Smooth muscle cell (in vitro differentiated cells): ENCODE measurements at regions not wholly inside any gene's neighbourhood (a gene's known extent, or its start where the extent isn't known, plus 50 kb on each side); places are given as distances from the start of the nearest gene placed in this dataset.

Source experiments
- DNase-seq: peaks from one replicate; lab custom pipeline; 2025; ENCODE audit not compliant: unreplicated experiment; lab: John Stamatoyannopoulos, UW
- H2AFZ ChIP-seq: fragments of 200-600 bp; sonication (generic); 2 replicates; pipeline ENCODE4 v1.6.0; 2016; ENCODE audit warnings: antibody characterized with exemption, low read depth, mild to moderate bottlenecking
- H3F3A ChIP-seq: fragments of 200-600 bp; sonication (generic); 2 replicates; pipeline ENCODE4 v1.6.0; 2017; ENCODE audit warnings: antibody characterized with exemption, low read depth
- H3K27ac ChIP-seq: fragments of 200-600 bp; sonication (generic); 2 replicates; pipeline ENCODE4 v1.5.1; 2016; ENCODE audit warnings: low read depth, mild to moderate bottlenecking
- H3K27me3 ChIP-seq: fragments of 200-600 bp; sonication (generic); 2 replicates; pipeline ENCODE4 v1.6.1; 2016; ENCODE audit warnings: low read depth, mild to moderate bottlenecking
- H3K36me3 ChIP-seq: fragments of 200-600 bp; sonication (generic); 2 replicates; pipeline ENCODE4 v1.5.1; 2016; ENCODE audit warnings: low read depth
- H3K4me1 ChIP-seq: fragments of 200-600 bp; sonication (generic); 2 replicates; pipeline ENCODE4 v1.5.1; 2016; ENCODE audit warnings: low read depth
- H3K4me2 ChIP-seq: fragments of 200-600 bp; sonication (generic); 2 replicates; pipeline ENCODE4 v1.6.0; 2016; ENCODE audit warnings: mild to moderate bottlenecking
- H3K4me3 ChIP-seq: fragments of 200-600 bp; sonication (generic); 2 replicates; pipeline ENCODE4 v1.5.1; 2016; ENCODE audit warnings: mild to moderate bottlenecking
- H3K79me2 ChIP-seq: fragments of 200-600 bp; sonication (generic); 2 replicates; pipeline ENCODE4 v1.6.0; 2016; ENCODE audit warnings: low read depth, mild to moderate bottlenecking
- H3K9ac ChIP-seq: fragments of 200-600 bp; sonication (generic); 2 replicates; pipeline ENCODE4 v1.6.0; 2016; ENCODE audit warnings: low read depth
- H3K9me3 ChIP-seq: fragments of 200-600 bp; sonication (generic); replicated peaks from 2 replicates; pipeline ENCODE4 v1.5.1; 2016; ENCODE audit warnings: low read depth
- H4K20me1 ChIP-seq: fragments of 200-600 bp; sonication (generic); 2 replicates; pipeline ENCODE4 v1.6.0; 2016; ENCODE audit warnings: low read depth
- CTCF ChIP-seq: fragments of 200-600 bp; sonication (generic); IDR thresholded peaks from 2 replicates; pipeline ENCODE4 v1.5.1; 2017; ENCODE audit warnings: borderline replicate concordance, mild to moderate bottlenecking, antibody characterized with exemption; ENCODE audit not compliant: insufficient read depth, poor library complexity, severe bottlenecking
- WGBS: methylation state at CpG from one replicate; pipeline ENCODE4 v1.1.7; 2016; ENCODE audit warnings: low lambda C conversion rate; 5-methylcytosine and 5-hydroxymethylcytosine counted together

- H3K4me2 ChIP-seq = no peak overlapping the region
- no peaks in the 10 kb centered on the region for H3F3A ChIP-seq
- 59% methylated on average over 13 of the region's 13 CpGs for WGBS
- no peaks in the 10 kb centered on the region for H3K27me3 ChIP-seq
- DNase-seq = no peak
- H4K20me1 ChIP-seq = no peaks in the 10 kb centered on the region
- no peak overlapping the region for H3K27ac ChIP-seq
- no peak overlapping the region for H2AFZ ChIP-seq
- H3K4me1 ChIP-seq = no peaks in the 10 kb centered on the region
- H3K4me3 ChIP-seq = no peak overlapping the region
- no peak for TF ChIP-seq CTCF
- no peak overlapping the region for H3K9ac ChIP-seq
- H3K9me3 ChIP-seq = no peaks in the 10 kb centered on the region
- H3K79me2 ChIP-seq = no peaks in the 10 kb centered on the region
- no peaks in the 10 kb centered on the region for H3K36me3 ChIP-seq
Observed at GRCh38 chr12:34386016-34386415, 363.7 kb downstream of the ALG10 start.

DNA sequence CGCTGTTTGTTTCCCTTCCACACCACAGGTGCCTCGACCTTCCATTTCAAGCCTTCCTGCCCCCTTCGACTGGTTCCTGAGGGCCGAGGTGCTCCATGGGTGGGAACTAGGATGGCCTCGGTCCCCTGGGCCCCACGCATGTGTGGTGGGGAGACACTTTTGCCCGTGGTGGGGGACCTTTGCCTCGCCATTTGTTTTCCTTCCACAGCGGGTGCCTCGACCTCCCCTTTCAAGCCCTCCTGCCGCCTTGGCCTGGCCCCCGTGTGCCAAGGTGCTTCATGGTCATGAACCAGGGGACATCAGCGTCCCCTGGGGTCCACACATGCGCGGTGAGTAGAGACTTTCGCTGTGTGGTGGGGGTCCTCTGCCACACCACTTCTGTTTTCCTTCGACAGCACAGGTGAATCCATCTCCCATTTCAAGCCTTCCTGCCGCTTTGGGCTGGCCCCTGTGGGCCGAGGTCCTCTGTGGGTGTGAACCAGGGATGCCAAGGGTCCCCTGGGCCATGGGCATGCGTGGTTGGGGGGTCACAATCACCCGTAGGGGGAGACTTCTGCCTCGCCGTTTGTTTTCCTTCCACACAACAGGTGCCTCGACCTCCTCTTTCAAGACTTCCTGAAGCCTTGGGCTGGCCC lies 364.4 kb downstream of the ALG10 start:
- no peak overlapping the region for H3K27ac ChIP-seq
- H2AFZ ChIP-seq = no peak overlapping the region
- H3K9ac ChIP-seq = no peak overlapping the region
- no peak overlapping the region for H3K4me2 ChIP-seq
- no peak for DNase-seq
- H3K4me3 ChIP-seq = no peak overlapping the region
- no peaks in the 10 kb centered on the region for H4K20me1 ChIP-seq
- no peaks in the 10 kb centered on the region for H3F3A ChIP-seq
- H3K36me3 ChIP-seq = no peaks in the 10 kb centered on the region
- H3K79me2 ChIP-seq = no peaks in the 10 kb centered on the region
- H3K4me1 ChIP-seq = no peaks in the 10 kb centered on the region
- H3K27me3 ChIP-seq = no peaks in the 10 kb centered on the region
- H3K9me3 ChIP-seq = no peaks in the 10 kb centered on the region
- WGBS = 61% methylated on average over 23 of the region's 24 CpGs
- TF ChIP-seq CTCF = no peak

DNA sequence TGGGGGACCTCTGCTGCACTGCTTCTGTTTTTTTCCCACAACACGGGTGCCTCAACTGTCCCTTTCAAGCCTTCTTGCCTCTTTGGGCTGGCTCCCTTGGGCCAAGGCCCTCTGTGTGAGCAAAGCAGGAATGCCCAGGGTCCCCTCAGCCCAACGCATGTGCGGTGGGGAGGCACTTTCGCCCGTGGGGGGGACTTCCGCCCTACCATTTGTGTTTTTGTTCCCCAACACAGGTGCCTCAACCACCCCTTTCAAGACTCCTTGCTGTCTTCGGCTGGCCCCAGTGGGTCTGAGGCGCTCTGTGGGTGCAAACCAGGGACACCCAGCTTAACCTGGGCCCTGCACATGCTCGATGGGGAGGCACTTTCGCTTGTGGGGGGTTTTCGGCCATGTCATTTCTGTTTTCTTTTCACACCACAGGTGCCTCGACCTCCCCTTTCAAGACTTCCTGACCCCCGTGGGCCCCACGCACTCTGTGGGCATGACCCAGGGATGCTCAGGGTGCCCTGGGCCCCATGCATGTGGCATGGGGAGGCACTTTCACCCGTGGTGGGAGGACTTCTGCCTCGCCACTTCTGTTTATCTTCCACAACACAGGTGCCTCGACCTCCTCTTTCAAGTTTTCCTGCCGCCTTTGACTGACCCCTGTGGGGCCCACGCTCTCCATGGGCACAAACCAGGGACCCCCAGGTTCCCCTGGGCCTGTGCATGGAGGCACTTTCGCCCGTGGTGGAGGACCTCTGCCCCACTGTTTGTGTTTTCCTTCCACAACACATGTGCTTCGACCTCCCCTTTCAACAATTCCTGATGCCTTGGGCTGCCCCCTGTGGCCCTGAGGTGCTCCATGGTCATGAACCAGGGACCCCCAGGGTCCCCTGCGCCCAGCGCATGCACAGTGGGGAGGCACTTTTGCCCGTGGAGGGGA lies 365.7 kb downstream of the ALG10 start:
- no peak for TF ChIP-seq CTCF
- Histone ChIP-seq H3F3A (no peaks in the 10 kb centered on the region), H3K9ac (no peak overlapping the region), H3K36me3 (no peaks in the 10 kb centered on the region), H3K4me1 (no peaks in the 10 kb centered on the region), H4K20me1 (no peaks in the 10 kb centered on the region), H3K4me2 (no peak overlapping the region), H3K79me2 (no peaks in the 10 kb centered on the region), H2AFZ (no peak overlapping the region), H3K27me3 (no peaks in the 10 kb centered on the region), H3K9me3 (no peaks in the 10 kb centered on the region), H3K27ac (no peak overlapping the region), H3K4me3 (no peak overlapping the region)
- 70% methylated on average over 25 of the region's 25 CpGs for WGBS
- DNase-seq = no peak
